ENCODE measurements at regions not wholly inside any gene's neighbourhood (a gene's known extent, or its start where the extent isn't known, plus 50 kb on each side); places are given as distances from the start of the nearest gene placed in this dataset.

DNA sequence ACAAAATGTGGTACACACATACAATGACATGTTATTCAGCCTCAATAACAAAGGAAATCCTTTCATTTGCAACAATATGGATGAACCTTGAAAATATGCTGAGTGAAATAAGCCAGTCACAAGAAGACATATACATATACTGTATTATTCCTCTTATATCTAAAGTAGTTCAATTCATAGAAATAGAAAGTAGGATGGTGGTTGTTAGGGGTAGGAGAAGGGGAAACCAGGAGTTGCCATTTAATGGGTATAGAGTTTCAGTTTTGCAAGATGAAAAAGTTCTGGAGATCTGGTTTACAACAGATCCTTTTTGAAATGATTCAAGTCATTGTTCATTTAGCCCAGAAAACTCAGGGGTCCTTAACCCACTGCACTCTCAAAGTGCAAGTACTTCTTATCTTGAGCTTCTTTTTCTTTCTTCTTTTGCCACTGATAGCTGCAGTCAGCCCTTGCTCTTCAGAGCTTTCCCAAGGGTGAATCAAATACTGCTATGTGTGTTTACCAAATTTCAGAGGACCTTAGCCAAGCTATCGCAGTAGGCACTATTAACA lies 208.0 kb upstream of the EOMES start:
- TF ChIP-seq, protein P1, sequence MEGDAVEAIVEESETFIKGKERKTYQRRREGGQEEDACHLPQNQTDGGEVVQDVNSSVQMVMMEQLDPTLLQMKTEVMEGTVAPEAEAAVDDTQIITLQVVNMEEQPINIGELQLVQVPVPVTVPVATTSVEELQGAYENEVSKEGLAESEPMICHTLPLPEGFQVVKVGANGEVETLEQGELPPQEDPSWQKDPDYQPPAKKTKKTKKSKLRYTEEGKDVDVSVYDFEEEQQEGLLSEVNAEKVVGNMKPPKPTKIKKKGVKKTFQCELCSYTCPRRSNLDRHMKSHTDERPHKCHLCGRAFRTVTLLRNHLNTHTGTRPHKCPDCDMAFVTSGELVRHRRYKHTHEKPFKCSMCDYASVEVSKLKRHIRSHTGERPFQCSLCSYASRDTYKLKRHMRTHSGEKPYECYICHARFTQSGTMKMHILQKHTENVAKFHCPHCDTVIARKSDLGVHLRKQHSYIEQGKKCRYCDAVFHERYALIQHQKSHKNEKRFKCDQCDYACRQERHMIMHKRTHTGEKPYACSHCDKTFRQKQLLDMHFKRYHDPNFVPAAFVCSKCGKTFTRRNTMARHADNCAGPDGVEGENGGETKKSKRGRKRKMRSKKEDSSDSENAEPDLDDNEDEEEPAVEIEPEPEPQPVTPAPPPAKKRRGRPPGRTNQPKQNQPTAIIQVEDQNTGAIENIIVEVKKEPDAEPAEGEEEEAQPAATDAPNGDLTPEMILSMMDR (conservative IDR thresholded peaks at IDR 0.05; ENCODE audit: low read depth, low read length), result no peak
- TF ChIP-seq EZH2 (IDR thresholded peaks at IDR 0.05; ENCODE audit: low read length, unreplicated experiment) (no peak), EZH2phosphoT487 (IDR thresholded peaks at IDR 0.05; ENCODE audit: borderline replicate concordance, low read length) (no peak)

All from PC-3 (cell line).